Panc1 (cell line): ENCODE measurements at regions not wholly inside any gene's neighbourhood (a gene's known extent, or its start where the extent isn't known, plus 50 kb on each side); places are given as distances from the start of the nearest gene placed in this dataset.

Experiments used
- ATAC-seq: fragments of 200-7000 bp; cut with Tn5 transposase; 2 replicates; pipeline ENCODE4 v1.9.1; 2020; ENCODE audit warnings: mild to moderate bottlenecking, moderate library complexity
- BruUV-seq: library from RNA; stranded (reverse); fragments of 400-500 nt; replicated peaks from 2 replicates; lab custom pipeline; 2021; lab: Mats Ljungman, UMichigan
- CTCF ChIA-PET: fragments of 300-600 bp; sonication (Branson Sonifier 250); formaldehyde crosslinking; loops from one replicate; lab custom pipeline; 2022; ENCODE audit warnings: antibody characterized with exemption; lab: Charles Lee
- POLR2A ChIA-PET: fragments of 300-600 bp; sonication (Branson Sonifier 250); formaldehyde crosslinking; loops from one replicate; lab custom pipeline; 2022; ENCODE audit warnings: antibody characterized with exemption; lab: Charles Lee
- DNase-seq: peaks from one replicate; pipeline ENCODE4 v3.0.0-alpha.2; 2010; ENCODE audit warnings: low read depth, low spot score
- H3K27ac ChIP-seq: 2 replicates; pipeline ENCODE4 v1.5.1; 2011; ENCODE audit warnings: mild to moderate bottlenecking, low read length, inconsistent platforms
- H3K27me3 ChIP-seq: fragments of 200-500 bp; sonication (Bioruptor generic); 2 replicates; pipeline ENCODE4 v1.6.0; 2014; ENCODE audit warnings: low read length, inconsistent platforms; ENCODE audit not compliant: control insufficient read depth, insufficient read depth
- H3K36me3 ChIP-seq: fragments of 200-500 bp; sonication (Bioruptor generic); 2 replicates; pipeline ENCODE4 v1.5.1; 2014; ENCODE audit warnings: inconsistent platforms, mild to moderate bottlenecking, low read length, moderate library complexity; ENCODE audit not compliant: control insufficient read depth, insufficient read depth
- H3K4me1 ChIP-seq: 2 replicates; pipeline ENCODE4 v1.5.1; 2011; ENCODE audit warnings: inconsistent platforms, mild to moderate bottlenecking, low read length, moderate library complexity; ENCODE audit not compliant: control insufficient read depth, insufficient read depth
- H3K4me3 ChIP-seq, 2 experiments: 2 replicates each; pipeline ENCODE4 v1.5.1; 2011 to 2012; ENCODE audit warnings: low read depth in 2 of 2, low read length in 2 of 2, mild to moderate bottlenecking in 2 of 2, inconsistent platforms in 1 of 2, moderate library complexity in 1 of 2
- H3K9me3 ChIP-seq: fragments of 200-500 bp; sonication (Bioruptor generic); 2 replicates; pipeline ENCODE4 v1.5.1; 2014; ENCODE audit warnings: low read depth, mild to moderate bottlenecking, inconsistent platforms, low read length, moderate library complexity; ENCODE audit not compliant: control insufficient read depth, insufficient read depth
- CTCF ChIP-seq: fragments of 450-650 bp; IDR thresholded peaks from 2 replicates; pipeline ENCODE4 v1.5.1; 2017; ENCODE audit warnings: mild to moderate bottlenecking
- POLR2AphosphoS5 ChIP-seq: IDR thresholded peaks from 2 replicates; pipeline ENCODE4 v1.6.1; 2012; ENCODE audit warnings: mild to moderate bottlenecking, low read depth, low read length, moderate library complexity
- REST ChIP-seq, 2 experiments: IDR thresholded peaks; 2 replicates each; pipeline ENCODE4 v1.6.1; 2011 to 2012; ENCODE audit warnings: low read depth in 2 of 2, control low read depth in 1 of 2, low read length in 1 of 2, mild to moderate bottlenecking in 1 of 2, moderate library complexity in 1 of 2; ENCODE audit not compliant: insufficient read depth in 1 of 2
- SIN3A ChIP-seq: IDR thresholded peaks from 2 replicates; pipeline ENCODE4 v1.6.1; 2012; ENCODE audit warnings: low read depth, mild to moderate bottlenecking, low read length, moderate library complexity, borderline replicate concordance; ENCODE audit not compliant: insufficient read depth
- TCF7L2 ChIP-seq: IDR thresholded peaks from 2 replicates; pipeline ENCODE4 v1.6.1; 2011; ENCODE audit warnings: mild to moderate bottlenecking, low read depth, low read length, inconsistent platforms
- in situ Hi-C: cut with HindIII; loops from 2 replicates; pipeline ENCODE4 v1.10.0; 2016; ENCODE audit warnings: low sequenced_read_pairs, low pct_unique_long_range_greater_than_20kb
- intact Hi-C: fragments of 100-400 bp; cut with micrococcal nuclease; formaldehyde crosslinking; loops from one replicate; pipeline ENCODE4 v1.10.0; 2022; ENCODE audit not compliant: unreplicated experiment

- H3K36me3 ChIP-seq, result no peaks in the 10 kb centered on the region
These were observed 153.0 kb upstream of the SMAD3 start for GRCh38 chr15:66912441-66912840.

GRCh38 chr15:66917904-66918448 lies 147.4 kb upstream of the SMAD3 start:
- no peaks in the 10 kb centered on the region for H3K36me3 ChIP-seq
- peaks cover 23% of the 10 kb centered on the region; the same call in 1 of the 2 replicates for H3K9me3 ChIP-seq
- no peaks in the 10 kb centered on the region for H3K27me3 ChIP-seq
- no peak overlapping the region for H3K4me3 ChIP-seq
- POLR2A ChIA-PET, result no interaction called here
- no peak for ATAC-seq
- H3K27ac ChIP-seq, result peak overlapping the region; percentile 57; the same call in 1 of the 2 replicates
- no peak for TF ChIP-seq SIN3A
- TF ChIP-seq REST (IDR thresholded peaks at IDR 0.05; ENCODE audit: insufficient read depth in 1 of 2, low read depth in 2 of 2, low read length in 1 of 2), result no peak
- no peak for TF ChIP-seq TCF7L2
- no peak for TF ChIP-seq CTCF
- TF ChIP-seq POLR2AphosphoS5, result no peak
- peaks cover 11% of the 10 kb centered on the region for H3K4me1 ChIP-seq
- DNase-seq, result no peak
- in situ Hi-C loops (no loop called here), intact Hi-C loops (no loop called here)
- CTCF ChIA-PET, result no interaction called here
- no TSS peak for BruUV-seq

More at GRCh38 chr15:66912441-66912840, 153.0 kb upstream of the SMAD3 start:
- Histone ChIP-seq H3K27ac (peak overlapping the region; percentile 74), H3K4me3 (no peak overlapping the region), H3K4me1 (peaks cover 20% of the 10 kb centered on the region), H3K27me3 (no peaks in the 10 kb centered on the region), H3K9me3 (peaks cover 9% of the 10 kb centered on the region; the same call in 1 of the 2 replicates)
- POLR2A ChIA-PET, result no interaction called here
- TF ChIP-seq SIN3A (no peak), REST (IDR thresholded peaks at IDR 0.05; ENCODE audit: insufficient read depth in 1 of 2, low read depth in 2 of 2, low read length in 1 of 2) (no peak), TCF7L2 (no peak), POLR2AphosphoS5 (no peak), CTCF (no peak)
- CTCF ChIA-PET, result interaction anchor here (0.6 kb wide), 1 partner anchor 327 kb away, joined by 3 read pairs; no protein-coding TSS in a partner anchor
- in situ Hi-C loops (no loop called here), intact Hi-C loops (no loop called here)
- DNase-seq (no peak), ATAC-seq (no peak)
- BruUV-seq, result no TSS peak
